HG03045 (cell line): ENCODE measurements at regions not wholly inside any gene's neighbourhood (a gene's known extent, or its start where the extent isn't known, plus 50 kb on each side); places are given as distances from the start of the nearest gene placed in this dataset.

ENCODE experiments used
- ATAC-seq: cut with Tn5 transposase; IDR thresholded peaks from one replicate; pipeline ENCODE4 v1.9.1; 2021; ENCODE audit warnings: mild to moderate bottlenecking, moderate library complexity; ENCODE audit not compliant: unreplicated experiment

GRCh38 chr9:109830545-109830944 is 50.5 kb downstream of the PALM2AKAP2 start:
- ATAC-seq, result no peak

GRCh38 chr9:109831998-109832658 is 52.1 kb downstream of the PALM2AKAP2 start:
- no peak for ATAC-seq

GRCh38 chr9:109834855-109835254 is 54.9 kb downstream of the PALM2AKAP2 start:
- ATAC-seq, result no peak

DNA sequence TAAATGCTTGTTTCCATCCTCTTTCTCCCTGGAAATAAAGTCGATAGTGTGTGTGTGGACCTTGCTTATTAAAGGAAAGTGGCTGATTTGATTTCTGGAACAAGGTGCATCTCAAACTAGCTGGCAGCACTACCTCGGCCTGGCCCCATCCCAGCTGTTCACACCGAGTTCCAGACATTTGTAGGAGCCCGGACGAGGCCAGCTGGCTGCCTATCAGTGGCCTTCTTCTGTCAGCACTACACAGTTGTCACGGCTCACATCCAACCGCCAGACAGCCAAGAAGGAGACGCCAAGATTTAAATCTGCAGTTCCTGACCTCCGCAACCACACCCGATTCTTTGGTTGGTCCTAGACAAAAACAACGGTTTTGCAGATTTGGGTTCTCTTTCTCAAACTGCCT is 63.6 kb downstream of the PALM2AKAP2 start:
- no peak for ATAC-seq

DNA sequence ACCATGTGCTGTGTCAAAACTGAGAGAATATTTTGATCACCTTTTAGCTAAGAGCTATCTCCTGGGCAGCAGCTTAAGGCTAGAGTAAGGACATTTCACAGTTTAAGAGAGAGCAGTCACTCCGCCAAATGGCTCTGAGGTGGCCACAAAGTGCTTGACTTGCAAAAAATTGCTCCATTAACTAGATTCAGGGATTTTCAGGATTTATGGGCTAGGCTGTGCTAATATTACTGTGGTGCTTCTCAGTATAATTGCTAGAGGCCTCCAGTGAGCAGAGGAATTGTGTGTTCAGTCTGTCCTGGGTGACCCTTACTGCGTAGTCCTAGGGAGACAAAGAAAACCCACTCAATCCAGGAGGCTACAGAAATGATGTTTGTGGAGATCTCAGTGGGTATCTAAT is 65.2 kb downstream of the PALM2AKAP2 start:
- ATAC-seq, result no peak

- ATAC-seq, result no peak
Measured at GRCh38 chr9:109846776-109847175, 66.8 kb downstream of the PALM2AKAP2 start.

GRCh38 chr9:109852556-109852955 is 72.6 kb downstream of the PALM2AKAP2 start:
- no peak for ATAC-seq

GRCh38 chr9:109855540-109855939 is 75.5 kb downstream of the PALM2AKAP2 start:
- no peak for ATAC-seq

GRCh38 chr9:109856785-109857184 is 76.8 kb downstream of the PALM2AKAP2 start:
- ATAC-seq, result no peak

GRCh38 chr9:109857336-109857735 is 77.3 kb downstream of the PALM2AKAP2 start:
- ATAC-seq, result no peak

GRCh38 chr9:109859447-109859846 is 79.4 kb downstream of the PALM2AKAP2 start:
- no peak for ATAC-seq

- ATAC-seq, result no peak
Measured at GRCh38 chr9:109860521-109860920, 80.5 kb downstream of the PALM2AKAP2 start.

GRCh38 chr9:109861499-109861898 is 81.5 kb downstream of the PALM2AKAP2 start:
- no peak for ATAC-seq

DNA sequence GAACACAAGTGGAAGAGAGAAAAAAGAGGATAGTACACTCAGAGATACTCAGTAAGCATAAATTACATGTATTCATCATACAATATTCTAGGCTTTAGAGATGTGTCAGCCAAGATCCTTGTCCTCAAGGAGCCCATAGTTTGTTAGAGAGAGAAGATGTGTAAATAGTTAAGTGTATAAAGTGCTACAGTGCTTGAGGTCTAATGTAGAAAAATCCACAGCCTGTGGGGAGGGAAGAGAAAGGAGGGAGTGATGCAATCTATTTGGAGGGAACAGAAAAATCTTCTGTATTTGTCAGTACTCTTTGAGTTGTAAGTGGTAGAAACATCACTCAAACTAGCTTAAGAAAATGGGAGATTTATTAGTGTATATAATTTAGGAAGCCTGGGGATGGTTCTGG is 81.9 kb downstream of the PALM2AKAP2 start:
- ATAC-seq, result no peak

GRCh38 chr9:109862452-109862851 is 82.5 kb downstream of the PALM2AKAP2 start:
- ATAC-seq, result no peak

DNA sequence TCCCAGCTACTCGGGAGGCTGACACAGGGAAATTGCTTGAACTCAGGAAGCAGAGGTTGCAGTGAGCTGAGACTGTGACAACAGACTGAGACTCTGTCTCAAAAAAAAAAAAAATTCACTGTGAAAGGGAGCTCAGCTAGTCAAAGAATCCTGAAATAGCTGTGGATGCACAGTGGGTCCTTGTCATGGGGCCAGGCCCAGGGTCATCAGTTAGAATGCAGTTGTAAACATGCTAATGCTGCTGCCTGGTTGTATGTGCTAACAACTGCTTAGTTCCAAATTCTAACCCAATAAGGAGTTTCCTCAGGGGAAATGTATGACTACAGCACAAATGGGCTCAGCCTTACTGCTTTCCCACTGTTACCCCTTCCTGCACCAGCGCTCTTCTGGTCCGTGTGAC is 84.0 kb downstream of the PALM2AKAP2 start:
- ATAC-seq, result no peak

DNA sequence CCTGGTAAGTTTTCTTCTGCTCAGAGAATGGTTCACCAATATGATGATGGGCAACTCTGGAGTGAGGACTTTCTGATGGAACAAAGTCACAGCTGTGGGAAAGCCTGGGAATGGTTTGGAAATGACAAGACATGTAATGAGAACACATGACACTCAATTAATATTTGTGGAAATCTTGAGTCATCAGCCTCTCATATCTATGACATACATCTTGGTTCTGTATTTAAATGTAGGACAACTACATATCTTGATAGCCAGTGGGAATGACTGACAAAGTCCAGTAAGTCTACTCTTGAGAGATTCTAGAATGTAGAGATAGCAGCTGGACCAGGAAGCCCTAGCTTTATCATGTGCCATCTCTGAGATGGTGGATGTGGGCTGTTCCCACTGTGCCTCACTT is 85.5 kb downstream of the PALM2AKAP2 start:
- ATAC-seq, result no peak

DNA sequence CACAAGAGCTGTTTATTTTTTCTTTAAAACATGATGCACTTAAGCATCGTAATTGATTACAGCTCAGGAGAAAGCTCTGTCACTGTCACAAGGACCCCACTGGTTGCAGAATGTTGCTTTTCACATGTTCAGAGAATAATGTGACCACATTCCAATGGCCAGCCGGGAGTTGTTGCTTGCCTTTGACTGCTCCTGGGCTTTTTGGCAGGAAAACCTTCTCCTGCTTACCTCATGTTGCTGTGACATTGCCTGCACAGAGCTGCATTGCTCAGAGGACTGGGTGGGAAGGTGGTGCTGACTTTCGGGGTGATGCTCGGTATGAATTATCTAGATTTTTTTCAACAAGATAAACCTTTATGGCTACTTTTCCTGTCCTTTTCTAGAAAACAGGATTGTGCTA is 88.2 kb downstream of the PALM2AKAP2 start:
- ATAC-seq, result no peak

DNA sequence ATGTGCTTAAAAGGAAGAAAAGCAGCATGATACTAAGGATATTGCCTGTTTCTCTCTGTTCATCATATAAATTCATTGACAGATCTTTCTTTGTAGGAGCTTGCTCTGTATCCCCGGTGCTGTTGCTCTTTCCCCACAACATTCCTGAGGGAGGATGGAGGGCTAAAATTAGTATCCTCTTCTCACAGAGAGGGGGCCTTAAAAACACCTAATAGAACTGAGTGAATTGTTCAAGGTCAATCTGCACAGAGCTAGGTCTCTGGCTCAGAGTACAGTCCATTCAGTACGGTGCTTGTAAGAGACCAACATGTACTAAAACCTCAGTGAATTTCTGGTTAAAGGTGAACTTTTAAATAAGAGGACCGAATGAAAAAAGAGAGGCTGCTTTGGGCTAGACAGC is 88.7 kb downstream of the PALM2AKAP2 start:
- no peak for ATAC-seq

DNA sequence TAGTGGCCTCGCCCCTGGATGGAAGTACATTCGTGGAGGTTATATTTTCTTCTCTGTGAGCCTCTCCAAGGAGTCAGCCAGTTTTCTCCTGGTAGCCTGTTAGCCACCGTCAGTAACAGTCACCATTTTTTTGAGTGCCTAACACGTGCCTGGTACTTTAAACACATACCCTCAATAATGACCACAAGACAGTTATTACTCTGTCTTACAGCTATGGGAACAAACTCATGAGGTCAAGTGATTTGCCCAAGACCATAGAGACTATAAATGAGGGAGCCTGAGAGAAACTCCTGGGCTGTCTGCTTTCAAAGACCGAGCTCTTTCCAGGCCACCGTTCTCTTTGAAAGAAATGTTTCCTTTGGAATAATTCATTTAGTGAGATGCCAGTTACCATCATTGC is 90.4 kb downstream of the PALM2AKAP2 start:
- no peak for ATAC-seq

- no peak for ATAC-seq
Measured at GRCh38 chr9:109872901-109873300, 92.9 kb downstream of the PALM2AKAP2 start.

GRCh38 chr9:109875495-109876129 is 95.6 kb downstream of the PALM2AKAP2 start:
- no peak for ATAC-seq
